Stimulated activated CD4-positive, alpha-beta T cell treated with anti-CD3 and anti-CD28 coated beads, Interleukin-4, amount 100 ng/mL, for 24 hours (primary cell): ENCODE measurements at regions not wholly inside any gene's neighbourhood (a gene's known extent, or its start where the extent isn't known, plus 50 kb on each side); places are given as distances from the start of the nearest gene placed in this dataset.
"Not testable (repeated sequence)": the region's sequence is repeated elsewhere in the genome, so short reads cannot be mapped to it uniquely, and the experiment has no call there.

Experiments
- DNase-seq: peaks from one replicate; pipeline ENCODE4 v3.0.0-alpha.2; 2020

DNA sequence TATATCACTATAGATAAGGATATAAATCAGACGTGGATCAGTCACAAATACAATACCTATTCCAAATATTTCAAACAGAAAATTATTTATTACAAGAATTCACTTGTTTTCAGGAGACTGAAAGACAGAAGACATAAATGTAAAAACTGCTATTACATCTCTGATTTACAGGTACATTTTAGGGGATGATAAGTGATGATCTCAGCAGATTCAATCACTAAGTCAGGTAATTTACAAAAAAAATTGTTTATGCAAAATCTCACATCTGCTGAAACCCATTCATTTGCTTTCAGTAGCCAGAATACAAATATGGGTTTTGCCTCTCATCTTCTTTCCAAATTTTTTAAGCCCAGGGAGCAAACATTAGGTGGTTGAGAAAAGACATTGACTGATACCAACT, 1648.4 kb upstream of the RAG2 start:
- DNase-seq = no peak

DNA sequence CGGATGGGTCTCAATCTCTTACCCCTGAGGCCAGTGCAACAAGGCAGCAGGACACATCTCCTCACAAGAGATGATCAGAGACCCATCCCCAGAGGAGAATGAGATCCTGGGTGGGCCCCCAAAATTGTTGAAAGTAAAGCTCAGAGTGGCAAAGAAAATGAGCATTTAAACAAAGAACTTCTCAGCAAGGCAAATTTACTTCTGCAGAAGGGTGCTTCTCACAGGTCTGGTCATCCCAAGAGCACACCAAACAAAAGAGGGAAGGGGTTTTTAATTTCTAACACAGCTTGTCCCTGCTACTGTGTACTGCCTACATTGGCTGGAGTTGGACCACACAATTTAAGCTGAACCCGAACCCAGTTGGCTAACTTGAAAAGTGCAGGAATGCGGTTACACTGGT, 1628.6 kb upstream of the RAG2 start:
- DNase-seq = no peak

DNA sequence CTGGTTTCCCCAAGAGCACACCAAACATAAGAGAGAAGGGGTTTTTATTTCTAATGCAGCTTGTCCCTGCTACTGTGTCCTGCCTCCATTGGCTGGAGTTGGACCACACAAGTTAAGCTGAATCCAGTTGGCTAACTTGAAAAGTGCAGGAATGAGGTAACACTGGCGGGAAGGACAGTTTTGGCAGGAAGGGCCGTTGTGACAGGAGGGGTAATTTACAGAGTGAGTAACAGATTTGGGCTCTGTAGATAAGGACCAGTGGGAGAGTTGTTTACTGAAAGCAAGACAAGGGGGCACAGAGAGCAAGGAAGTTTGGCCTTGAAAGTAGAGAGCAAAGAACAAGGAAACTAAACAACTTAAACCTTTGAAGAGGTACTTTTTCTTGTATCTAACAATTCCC, 1623.3 kb upstream of the RAG2 start:
- DNase-seq = no peak

DNA sequence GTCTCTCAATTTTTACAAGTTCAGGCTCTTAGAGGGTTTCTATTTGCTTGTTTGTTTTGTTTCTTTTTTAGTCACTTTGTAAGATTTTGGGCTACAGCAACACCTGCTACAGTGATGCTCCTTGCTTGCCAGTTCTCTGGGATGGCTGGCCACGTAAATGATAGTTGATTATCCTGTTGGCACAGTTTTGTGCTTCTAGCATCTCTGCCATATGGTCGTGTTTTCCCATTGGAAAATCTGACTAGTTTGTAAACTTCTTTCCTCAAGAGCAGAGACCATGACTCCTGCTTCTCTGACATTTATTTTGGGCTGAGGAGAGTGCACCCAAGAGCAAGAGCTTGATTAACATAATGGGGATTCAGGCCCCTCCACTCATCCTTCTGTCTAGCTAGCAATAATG, 1621.6 kb upstream of the RAG2 start:
- DNase-seq = no peak

DNA sequence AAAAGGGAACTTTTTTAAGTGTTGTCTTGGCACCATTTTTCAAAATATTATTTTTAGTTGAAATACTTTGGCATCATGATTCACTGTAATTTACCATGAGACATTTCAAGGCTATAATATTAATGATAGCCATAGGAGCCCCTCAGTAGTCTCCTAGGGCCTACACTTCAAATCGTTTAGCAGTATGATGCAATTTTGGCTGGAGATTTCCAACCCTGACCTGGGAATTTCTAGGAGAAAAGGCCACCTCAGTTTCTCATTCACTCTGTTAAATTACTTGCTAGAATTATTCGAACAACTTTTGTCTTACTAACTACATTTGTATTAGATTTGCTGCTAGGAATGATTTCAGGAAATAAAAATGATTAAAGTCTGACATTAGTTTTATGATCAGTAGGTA, 1610.9 kb upstream of the RAG2 start:
- DNase-seq = no peak

DNA sequence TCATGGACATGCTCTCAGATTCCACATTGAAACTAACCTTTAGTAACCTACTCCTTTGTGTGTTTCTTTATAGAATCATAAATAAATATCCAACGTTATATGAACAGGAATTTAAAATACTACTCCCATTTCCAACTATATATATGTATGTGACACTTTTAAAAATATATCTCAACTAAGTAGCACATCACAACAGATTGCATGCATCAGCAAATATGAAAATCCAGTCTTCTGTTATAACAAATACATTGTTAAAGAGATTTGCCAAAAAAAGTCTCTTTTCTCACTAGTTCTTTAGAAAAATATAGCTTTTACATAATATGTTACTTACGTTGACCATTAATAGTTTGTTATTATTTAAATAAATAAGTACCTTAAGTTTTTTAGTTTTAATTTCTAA, 1608.6 kb upstream of the RAG2 start:
- no peak for DNase-seq

DNA sequence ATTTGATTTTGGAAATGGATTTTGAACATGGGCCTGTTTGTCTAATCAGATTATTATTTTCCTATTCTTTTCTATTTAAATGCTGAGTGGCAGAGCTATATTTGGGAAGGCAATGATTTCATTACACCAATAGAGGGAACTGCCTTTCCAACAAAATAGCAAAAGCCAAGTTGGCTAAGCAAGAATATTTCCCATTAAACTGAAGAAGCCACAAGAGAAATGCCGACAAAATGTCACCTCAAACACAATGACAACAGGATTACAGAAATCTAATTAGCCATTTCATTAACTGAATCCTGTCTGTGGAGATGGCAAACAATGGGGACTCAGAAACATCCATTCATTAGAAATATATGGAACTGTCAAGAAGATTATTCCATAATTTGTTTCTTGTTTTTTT, 1593.1 kb upstream of the RAG2 start:
- DNase-seq = no peak

DNA sequence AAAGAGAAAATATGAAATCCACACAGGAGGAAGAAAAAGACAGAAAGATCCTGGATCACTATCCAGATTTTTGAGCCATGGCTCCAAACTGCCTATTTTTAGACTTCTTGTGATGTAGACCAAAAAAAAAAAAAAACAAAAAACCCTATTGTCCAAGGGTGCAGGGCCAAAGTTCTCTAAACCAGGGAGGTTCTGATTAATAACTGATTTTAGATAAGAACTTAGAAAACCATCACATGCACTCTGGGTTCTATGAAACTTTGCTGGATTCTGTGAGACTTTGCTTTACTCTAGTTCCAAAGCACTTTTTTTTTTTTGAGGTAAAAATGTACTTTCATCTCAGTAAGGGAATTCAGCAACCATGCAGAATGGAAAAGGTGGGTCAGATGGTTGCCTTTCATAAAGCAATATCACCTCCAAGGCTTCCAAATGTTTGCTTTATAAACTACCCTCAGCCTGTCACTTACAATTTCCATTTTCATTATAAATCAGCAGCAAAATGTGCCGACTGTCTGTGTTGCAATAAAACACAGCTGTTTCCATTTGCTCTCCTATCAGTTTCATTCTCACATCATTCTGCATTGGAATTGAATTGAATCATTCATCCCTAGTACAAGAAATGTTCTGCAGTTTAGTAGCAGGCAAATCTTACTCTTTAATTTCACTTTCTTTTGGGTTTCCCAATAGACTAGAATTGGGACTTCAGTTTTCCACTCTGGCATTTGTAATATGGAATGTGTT, 1584.3 kb upstream of the RAG2 start:
- no peak for DNase-seq

DNA sequence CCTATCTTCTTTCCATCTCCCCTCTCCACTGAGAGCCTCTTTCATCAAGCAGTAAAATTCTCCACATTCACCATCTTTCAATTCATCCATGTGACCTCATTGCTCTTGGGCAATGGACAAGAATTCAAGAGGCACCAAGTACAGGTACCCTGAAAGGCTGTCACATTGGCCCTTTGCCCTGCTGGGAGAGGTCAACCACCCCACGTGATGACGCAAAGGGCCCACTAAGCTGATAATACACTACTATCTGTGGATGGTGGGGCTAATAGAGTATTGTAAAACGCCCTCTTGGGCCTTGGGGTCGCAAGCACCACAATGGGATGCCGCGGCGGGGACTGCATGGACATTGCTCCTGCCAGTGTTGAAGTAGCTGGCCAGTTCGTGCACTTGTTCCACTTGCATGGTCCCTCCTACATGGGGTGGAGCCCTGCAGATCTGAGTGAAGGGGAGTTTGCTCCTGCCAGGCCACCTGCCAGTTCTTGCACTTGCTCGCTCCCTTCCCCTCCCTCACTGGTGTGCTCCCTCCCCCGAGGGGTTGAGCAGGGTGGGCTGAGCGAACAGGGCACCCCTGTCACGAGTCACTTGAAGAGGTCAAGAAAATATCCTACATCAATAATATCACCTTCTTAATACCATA, 1578.8 kb upstream of the RAG2 start:
- DNase-seq = no peak

DNA sequence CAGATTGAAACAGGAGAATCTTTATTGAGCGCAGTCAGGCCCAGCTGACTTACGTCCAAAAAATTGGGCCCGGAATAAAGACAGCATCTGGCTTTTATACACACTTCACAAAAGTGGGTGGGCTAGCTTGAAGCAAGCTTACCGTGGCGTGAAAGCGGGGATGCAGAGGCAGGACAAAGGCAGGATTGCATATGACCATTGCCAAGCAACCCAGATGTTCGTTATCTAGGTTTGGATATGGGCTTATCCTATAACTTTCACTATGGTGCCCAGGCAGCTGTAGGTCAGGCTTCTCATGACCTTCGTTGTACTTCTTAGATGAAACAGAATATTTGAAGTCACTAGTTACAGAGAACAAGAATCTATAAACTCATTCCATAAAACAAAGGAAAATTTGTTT, 1575.6 kb upstream of the RAG2 start:
- no peak for DNase-seq

DNA sequence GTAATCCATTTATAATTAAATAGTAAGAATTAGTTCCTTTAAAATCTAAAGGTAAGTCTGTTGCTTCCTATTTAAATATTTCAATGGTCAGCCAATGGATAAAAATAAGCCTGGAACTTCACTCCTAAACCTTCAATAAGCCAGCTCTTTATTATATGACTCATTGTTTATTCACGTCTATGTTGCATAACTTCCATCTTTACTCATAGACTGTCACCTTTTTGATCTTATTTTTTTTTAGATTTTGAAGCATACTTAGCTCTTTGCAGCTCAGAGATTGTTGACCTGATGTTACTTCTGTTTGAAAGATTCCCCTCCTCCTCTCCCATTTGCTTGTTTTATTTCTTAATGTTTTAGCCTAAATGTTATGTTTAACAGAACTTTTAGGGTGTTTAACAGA, 1571.2 kb upstream of the RAG2 start:
- DNase-seq = no peak

DNA sequence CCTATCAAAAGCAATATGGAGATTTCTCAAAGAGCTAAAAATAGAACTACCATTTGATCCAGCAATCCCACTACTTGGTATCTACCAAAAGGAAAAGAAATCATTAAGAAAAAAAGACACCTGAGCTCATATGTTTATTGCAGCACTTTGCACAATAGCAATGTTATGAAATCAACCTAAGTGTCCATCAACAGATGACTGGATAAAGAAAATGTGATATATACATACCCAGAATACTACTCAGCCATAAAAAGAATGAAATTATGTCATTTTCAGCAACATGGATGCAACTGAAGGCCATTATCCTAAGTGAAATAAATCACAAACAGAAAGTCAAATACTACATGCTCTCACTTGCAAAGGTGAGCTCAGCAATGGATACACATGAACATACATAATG, 1565.5 kb upstream of the RAG2 start:
- DNase-seq = no peak

DNA sequence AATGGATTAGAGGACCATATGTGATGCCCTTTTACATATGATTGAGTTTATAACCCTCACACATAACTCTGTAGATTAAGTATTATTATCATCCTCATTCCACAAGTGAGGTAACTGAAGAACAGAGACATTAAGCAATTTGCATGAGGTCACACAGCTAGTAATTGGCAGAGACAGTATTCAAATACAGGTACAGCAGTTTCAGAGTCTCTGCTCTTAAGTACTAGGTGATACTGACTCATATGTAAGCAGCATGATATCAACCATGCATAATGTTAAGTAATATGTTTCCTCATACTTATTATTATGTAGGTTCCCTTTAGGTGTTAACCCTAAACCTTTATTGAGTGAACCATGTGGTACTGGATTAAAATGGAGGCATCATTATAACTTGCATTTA, 1562.4 kb upstream of the RAG2 start:
- DNase-seq = no peak

DNA sequence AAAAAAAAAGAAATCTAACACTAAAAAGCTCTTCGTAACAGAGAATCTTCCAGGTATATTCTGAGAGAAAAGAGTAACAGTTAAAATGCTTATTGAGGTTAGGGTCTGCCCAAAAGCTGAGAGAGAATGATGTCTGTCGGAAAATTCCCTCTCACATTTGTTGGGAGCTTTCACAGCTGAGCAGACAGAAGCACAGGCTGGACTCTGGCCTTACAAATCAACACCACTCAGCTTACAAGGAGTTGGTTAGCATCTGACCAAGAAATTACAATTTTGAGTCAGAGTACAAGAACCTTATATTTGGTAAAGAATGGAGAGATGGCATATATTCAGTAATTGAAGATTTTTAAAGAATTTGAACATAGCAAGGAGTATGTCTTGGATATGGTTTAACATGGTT, 1561.0 kb upstream of the RAG2 start:
- no peak for DNase-seq

DNA sequence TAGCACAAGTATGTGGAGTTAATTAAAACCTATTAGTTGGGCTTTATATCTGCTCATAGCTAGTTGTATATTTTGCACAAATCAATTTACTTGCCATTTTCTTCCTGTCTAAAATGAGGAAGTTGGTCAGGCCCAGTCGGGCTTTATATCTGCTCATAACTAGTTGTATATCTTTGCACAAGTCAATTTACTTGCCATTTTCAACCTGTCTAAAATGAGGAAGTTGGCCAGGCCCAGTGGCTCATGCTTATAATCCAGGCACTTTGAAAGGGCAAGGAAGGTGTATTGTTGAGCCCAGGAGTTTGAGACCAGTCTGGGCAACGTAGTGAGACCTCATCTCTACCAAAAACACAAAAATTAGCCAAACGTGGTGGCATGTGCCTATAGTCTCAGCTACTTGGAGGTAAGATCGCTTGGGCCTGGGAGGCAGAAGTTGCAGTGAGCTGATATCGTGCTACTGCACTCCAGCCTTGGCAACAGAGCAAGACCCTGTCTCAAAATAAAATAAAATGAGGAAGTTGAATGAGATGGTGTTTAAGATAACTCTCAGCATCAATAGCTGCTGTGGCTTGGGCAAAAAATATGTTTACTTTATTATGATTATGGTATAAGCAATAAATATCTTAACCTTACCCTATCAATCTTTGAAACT, 1558.6 kb upstream of the RAG2 start:
- no peak for DNase-seq

DNA sequence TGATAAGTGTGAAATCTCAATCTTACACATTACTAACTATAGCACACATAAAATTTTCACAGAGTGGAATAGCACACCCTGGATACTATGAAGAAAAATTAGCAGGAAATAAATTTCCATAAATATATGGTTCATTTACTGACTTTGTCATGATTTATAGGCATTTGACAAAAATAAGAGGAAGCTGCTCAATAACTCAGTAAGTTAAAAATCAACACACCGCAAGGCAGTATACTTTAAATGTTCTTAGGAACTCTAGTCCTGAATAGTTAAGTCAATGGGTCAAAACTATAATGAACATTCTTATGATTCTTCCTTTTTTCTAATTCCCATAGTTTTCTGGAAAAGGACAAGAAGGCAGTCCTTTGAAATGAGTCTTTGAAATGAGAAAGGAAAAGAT, 1557.8 kb upstream of the RAG2 start:
- no peak for DNase-seq

DNA sequence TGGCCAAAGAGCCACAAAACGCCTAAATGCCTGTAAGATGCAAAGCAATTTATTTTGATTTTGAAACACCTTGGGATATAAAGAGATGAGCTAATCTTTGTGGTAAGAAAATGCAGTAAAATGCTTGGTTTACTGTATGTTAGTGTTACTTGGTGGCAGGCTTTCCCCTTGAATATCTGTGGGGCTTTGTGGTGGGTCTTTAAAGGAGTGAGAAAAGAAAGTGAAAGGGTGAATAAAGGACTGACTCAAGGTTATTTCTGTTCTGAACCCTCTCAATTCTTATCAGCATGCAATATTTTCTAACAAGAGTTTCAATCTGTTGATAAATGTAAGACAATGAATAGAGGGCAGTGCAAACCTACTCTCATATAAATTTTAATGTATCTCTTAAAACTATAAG, 1555.9 kb upstream of the RAG2 start:
- DNase-seq = no peak

DNA sequence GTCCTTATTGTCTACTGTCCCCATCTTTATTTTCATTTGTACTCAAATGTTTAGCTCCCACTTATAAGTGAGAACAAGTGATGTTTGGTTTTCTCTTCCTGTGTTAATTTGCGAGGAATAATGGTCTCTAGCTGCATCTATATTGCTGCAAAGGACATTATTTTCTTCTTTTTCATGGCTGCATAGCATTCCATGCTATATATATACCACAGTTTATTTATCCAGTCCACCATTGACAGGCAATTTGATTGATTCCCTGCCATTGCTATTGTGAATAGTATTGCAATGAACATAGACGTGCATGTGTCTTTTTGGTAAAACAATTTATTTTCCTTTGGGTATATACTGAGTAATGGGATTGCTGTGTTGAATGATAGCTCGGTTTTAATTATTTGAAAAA, 1545.8 kb upstream of the RAG2 start:
- DNase-seq = no peak

DNA sequence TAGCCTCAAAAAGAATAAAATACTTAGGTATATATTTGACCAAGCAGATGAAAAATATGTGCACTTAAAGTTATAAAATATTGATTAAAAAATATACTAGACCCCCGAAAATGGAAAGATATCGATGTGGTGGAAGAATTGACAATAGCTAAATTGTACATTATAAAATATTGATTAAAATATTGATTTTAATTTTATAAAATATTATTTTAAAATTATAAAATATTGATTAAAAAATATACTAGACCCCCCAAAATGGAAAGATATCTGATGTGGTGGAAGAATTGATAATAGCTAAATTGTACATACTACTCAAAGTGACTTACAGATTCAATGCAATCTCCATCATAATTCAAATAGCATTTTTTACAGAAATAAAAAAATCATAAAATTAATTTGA, 1540.9 kb upstream of the RAG2 start:
- DNase-seq = no peak

DNA sequence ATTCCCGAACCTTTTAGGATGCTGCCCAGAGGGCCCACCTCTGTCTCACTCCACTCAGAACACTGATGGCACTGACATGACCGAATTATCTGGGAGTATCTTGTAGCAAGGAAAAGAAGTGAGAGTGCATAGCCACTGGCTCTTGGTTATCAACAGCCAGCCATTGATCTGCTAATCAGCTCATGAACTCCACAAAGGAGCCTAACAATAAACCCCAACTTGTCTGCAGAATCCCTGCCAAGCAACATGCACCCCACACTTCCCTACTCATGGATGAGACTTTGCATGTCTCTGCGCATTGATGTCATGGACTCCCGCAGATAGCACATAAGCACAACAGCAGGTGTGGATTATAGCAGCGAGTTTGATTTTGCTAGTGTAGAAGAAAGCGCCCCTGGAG, 1538.9 kb upstream of the RAG2 start:
- no peak for DNase-seq

DNA sequence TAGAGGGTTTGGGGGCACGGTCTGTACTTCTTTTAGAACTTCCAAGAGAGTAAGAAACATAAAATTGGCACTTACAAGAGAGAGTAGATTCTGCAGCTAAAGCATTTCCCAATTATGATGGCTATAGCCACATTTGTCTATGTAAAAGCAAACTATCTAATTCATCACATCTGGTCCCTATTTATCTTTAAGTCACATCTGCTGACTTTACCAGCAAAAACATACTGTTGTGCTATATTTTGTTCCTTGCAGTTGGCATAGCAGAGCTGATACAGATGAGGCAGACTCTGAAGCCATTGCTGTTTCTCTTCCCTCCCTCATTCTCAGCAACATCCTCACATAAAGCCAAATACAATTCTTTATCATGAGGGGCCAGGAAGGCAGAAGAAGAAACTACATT, 1533.5 kb upstream of the RAG2 start:
- no peak for DNase-seq

DNA sequence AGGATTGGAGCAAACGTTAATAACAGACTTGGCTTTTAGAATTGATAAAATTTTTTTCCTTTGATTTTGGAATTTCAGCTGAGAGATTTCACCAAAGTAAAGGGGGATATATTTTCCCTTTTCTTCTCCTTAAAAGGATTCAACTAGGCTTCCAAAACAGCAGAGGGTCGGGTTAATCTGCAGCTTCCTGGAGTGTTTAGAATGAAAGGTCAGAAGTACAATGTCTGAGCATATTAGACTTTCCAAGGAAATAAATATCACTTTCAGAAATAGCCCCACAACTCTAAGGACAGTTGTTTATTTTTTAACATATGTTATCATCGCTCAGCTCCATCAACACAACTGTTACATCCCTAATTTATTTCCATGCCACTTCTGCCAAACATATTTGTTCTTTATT, 1532.9 kb upstream of the RAG2 start:
- no peak for DNase-seq

DNA sequence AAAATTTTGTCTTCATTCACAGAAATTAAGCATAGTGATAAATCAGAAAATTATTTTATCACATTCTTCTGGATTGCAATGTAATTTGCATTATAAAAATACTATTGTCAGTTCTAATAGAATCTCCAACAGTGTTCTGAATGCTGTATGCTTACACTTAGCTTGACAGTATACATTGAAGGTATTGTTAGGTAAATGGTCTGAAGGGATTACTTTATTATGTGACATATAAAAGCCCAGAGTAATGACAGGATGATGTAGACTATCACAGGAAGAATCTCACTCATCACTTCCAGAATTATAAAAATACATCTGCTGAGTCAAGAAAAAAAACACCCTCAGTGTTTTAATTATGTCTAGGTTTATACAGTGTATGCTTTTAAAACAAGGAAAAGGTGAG, 1532.5 kb upstream of the RAG2 start:
- no peak for DNase-seq

DNA sequence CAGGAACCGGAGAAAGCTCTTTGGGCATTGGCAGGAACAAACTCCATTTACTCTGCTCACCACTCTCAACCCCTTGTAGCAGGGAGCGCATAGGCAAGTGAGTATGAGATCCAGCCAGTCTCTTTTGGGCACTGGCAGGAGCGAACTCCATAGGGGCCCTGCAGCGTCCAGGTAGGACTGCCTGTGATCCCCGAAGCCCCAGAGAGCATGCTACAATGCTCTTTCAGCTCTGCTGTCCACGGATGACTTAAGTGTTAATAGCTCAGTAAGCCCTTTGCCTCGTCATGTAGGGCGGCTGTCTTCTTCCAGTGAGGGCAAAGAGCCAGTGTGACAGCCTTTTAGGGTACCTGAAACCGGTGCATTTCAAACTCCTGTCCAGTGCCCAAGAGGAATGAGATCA, 1525.6 kb upstream of the RAG2 start:
- no peak for DNase-seq

DNA sequence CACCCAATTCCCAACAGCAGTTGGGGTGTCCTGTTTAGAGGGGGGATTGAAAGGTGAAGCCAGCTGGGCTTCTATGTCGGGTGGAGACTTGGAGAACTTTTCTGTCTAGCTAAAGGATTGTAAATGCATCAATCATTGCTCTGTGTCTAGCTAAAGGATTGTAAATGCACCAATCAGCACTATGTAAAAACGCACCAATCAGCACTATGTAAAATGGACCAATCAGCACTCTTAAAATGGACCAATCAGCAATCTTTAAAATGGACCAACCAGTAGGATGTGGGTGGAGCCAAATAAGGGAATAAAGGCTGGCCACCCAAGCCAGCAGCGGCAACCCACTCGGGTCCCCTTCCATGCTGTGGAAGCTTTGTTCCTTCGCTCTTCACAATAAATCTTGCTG, 1518.6 kb upstream of the RAG2 start:
- DNase-seq = not testable (repeated sequence)
